Mesothelial cell of epicardium (in vitro differentiated cells): ENCODE measurements at regions not wholly inside any gene's neighbourhood (a gene's known extent, or its start where the extent isn't known, plus 50 kb on each side); places are given as distances from the start of the nearest gene placed in this dataset.

Experiments
- DNase-seq, 2 experiments: peaks; one replicate each; pipeline ENCODE4 v3.0.0; 2021; ENCODE audit warnings: low spot score in 2 of 2; ENCODE audit not compliant: unreplicated experiment in 2 of 2
- H3K27ac Mint-ChIP-seq: 2 replicates; pipeline ENCODE4 v1.8.0; 2021; ENCODE audit warnings: mixed read lengths
- H3K27me3 Mint-ChIP-seq: 2 replicates; pipeline ENCODE4 v1.8.0; 2021; ENCODE audit warnings: low read depth, mixed read lengths
- H3K36me3 Mint-ChIP-seq: 2 replicates; pipeline ENCODE4 v1.8.0; 2021; ENCODE audit warnings: mixed read lengths
- H3K4me1 Mint-ChIP-seq: 2 replicates; pipeline ENCODE4 v1.8.0; 2021; ENCODE audit warnings: mixed read lengths
- H3K4me3 Mint-ChIP-seq: 2 replicates; pipeline ENCODE4 v1.8.0; 2021; ENCODE audit warnings: mild to moderate bottlenecking, moderate library complexity, mixed read lengths
- H3K9me3 Mint-ChIP-seq: 2 replicates; pipeline ENCODE4 v1.8.0; 2021; ENCODE audit warnings: mixed read lengths
- CTCF ChIP-seq: fragments of 200-600 bp; sonication (generic); IDR thresholded peaks from one replicate; pipeline ENCODE4 v1.5.0; 2021; ENCODE audit warnings: antibody characterized with exemption; ENCODE audit not compliant: unreplicated experiment

GRCh38 chr4:162239992-162240769, 76.4 kb upstream of the FSTL5 start:
- no peak overlapping the region for H3K27ac Mint-ChIP-seq
- no peaks in the 10 kb centered on the region for H3K36me3 Mint-ChIP-seq
- H3K4me1 Mint-ChIP-seq = peaks cover 10% of the 10 kb centered on the region
- H3K27me3 Mint-ChIP-seq = no peaks in the 10 kb centered on the region
- H3K4me3 Mint-ChIP-seq = no peak overlapping the region
- no peaks in the 10 kb centered on the region for H3K9me3 Mint-ChIP-seq
- DNase-seq = no peak
- no peak for TF ChIP-seq CTCF

- Mint-ChIP-seq H3K27ac (no peak overlapping the region), H3K9me3 (peaks cover 6% of the 10 kb centered on the region), H3K36me3 (no peaks in the 10 kb centered on the region), H3K27me3 (no peaks in the 10 kb centered on the region), H3K4me1 (peaks cover 10% of the 10 kb centered on the region), H3K4me3 (no peak overlapping the region)
- no peak for DNase-seq
- TF ChIP-seq CTCF = no peak
Measured at GRCh38 chr4:162237676-162238075, 73.9 kb upstream of the FSTL5 start.

- Mint-ChIP-seq H3K36me3 (no peaks in the 10 kb centered on the region), H3K27me3 (no peaks in the 10 kb centered on the region), H3K4me1 (no peaks in the 10 kb centered on the region), H3K27ac (no peak overlapping the region), H3K4me3 (no peak overlapping the region), H3K9me3 (peaks cover 8% of the 10 kb centered on the region)
- DNase-seq = no peak
- TF ChIP-seq CTCF = no peak
Measured at GRCh38 chr4:162234595-162234994, 70.8 kb upstream of the FSTL5 start.

GRCh38 chr4:162232349-162232748, 68.5 kb upstream of the FSTL5 start:
- Mint-ChIP-seq H3K4me3 (no peak overlapping the region), H3K27ac (no peak overlapping the region), H3K4me1 (no peaks in the 10 kb centered on the region), H3K9me3 (peaks cover 8% of the 10 kb centered on the region), H3K36me3 (no peaks in the 10 kb centered on the region), H3K27me3 (no peaks in the 10 kb centered on the region)
- no peak for TF ChIP-seq CTCF
- no peak for DNase-seq

GRCh38 chr4:162229670-162230069, 65.9 kb upstream of the FSTL5 start:
- H3K27me3 Mint-ChIP-seq = peaks cover 2% of the 10 kb centered on the region
- no peaks in the 10 kb centered on the region for H3K4me1 Mint-ChIP-seq
- H3K4me3 Mint-ChIP-seq = no peak overlapping the region
- peaks cover 8% of the 10 kb centered on the region for H3K9me3 Mint-ChIP-seq
- no peak overlapping the region for H3K27ac Mint-ChIP-seq
- H3K36me3 Mint-ChIP-seq = no peaks in the 10 kb centered on the region
- DNase-seq = no peak
- no peak for TF ChIP-seq CTCF
